ENCODE measurements at regions not wholly inside any gene's neighbourhood (a gene's known extent, or its start where the extent isn't known, plus 50 kb on each side); places are given as distances from the start of the nearest gene placed in this dataset.

GRCh38 chr2:203789618-203790017 lies 78.0 kb upstream of the CTLA4 start:
- TF ChIP-seq TAF1 (IDR thresholded peaks at IDR 0.05; ENCODE audit: borderline replicate concordance, low read depth, low read length) (no peak), CTCF (IDR thresholded peaks at IDR 0.05 in 2 of 3, conservative IDR thresholded peaks at IDR 0.05 in 1 of 3; ENCODE audit: control insufficient read depth in 2 of 3, extremely low read depth in 1 of 3, insufficient read depth in 1 of 3, low read depth in 3 of 3, low read length in 3 of 3) (no peak), POLR2A (IDR thresholded peaks at IDR 0.05; ENCODE audit: low read depth, low read length) (no peak), KDM1A (IDR thresholded peaks at IDR 0.05; ENCODE audit: borderline replicate concordance) (no peak), SREBF2 (IDR thresholded peaks at IDR 0.05; ENCODE audit: low read length) (no peak), WRNIP1 (IDR thresholded peaks at IDR 0.05; ENCODE audit: borderline replicate concordance, low read depth, low read length) (no peak), NFYB (IDR thresholded peaks at IDR 0.05; ENCODE audit: insufficient read depth, low read depth, low read length) (no peak), NR2C2 (IDR thresholded peaks at IDR 0.05; ENCODE audit: borderline replicate concordance, control insufficient read depth, insufficient read length, low read depth) (no peak), EZH2 (IDR thresholded peaks at IDR 0.05; ENCODE audit: borderline replicate concordance, control insufficient read depth, low read depth, low read length) (no peak), FOXM1 (IDR thresholded peaks at IDR 0.05; ENCODE audit: low read depth, low read length) (no peak), JUND (IDR thresholded peaks at IDR 0.05; ENCODE audit: low read depth, low read length) (no peak)
- TF ChIP-seq, protein P1, sequence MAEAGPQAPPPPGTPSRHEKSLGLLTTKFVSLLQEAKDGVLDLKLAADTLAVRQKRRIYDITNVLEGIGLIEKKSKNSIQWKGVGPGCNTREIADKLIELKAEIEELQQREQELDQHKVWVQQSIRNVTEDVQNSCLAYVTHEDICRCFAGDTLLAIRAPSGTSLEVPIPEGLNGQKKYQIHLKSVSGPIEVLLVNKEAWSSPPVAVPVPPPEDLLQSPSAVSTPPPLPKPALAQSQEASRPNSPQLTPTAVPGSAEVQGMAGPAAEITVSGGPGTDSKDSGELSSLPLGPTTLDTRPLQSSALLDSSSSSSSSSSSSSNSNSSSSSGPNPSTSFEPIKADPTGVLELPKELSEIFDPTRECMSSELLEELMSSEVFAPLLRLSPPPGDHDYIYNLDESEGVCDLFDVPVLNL (IDR thresholded peaks at IDR 0.05; ENCODE audit: low read depth, low read length), result no peak
